ENCODE measurements at regions not wholly inside any gene's neighbourhood (a gene's known extent, or its start where the extent isn't known, plus 50 kb on each side); places are given as distances from the start of the nearest gene placed in this dataset.

- no peaks in the 10 kb centered on the region for H3K36me3 ChIP-seq
- DNase-seq, result no peak
- H3K9me3 ChIP-seq, result no peaks in the 10 kb centered on the region
- 73 to 89% methylated on average over 2 of the region's 2 CpGs for WGBS, 2 donors (ENCODE audit: low coverage in 1 of 2)
- no peaks in the 10 kb centered on the region for H3K4me1 ChIP-seq
- H3K27me3 ChIP-seq, result no peaks in the 10 kb centered on the region
- intact Hi-C loops (cut with DNase I; ENCODE audit: low total_unique reads), result no loop called here
- no peak overlapping the region for H3K4me3 ChIP-seq
- no peak for TF ChIP-seq POLR2A (IDR thresholded peaks at IDR 0.05)
- no peak for TF ChIP-seq EP300 (IDR thresholded peaks at IDR 0.05; ENCODE audit: low read depth)
- TF ChIP-seq POLR2AphosphoS5 (IDR thresholded peaks at IDR 0.05), result no peak
- TF ChIP-seq CTCF (IDR thresholded peaks at IDR 0.05), result no peak
- in situ Hi-C loops (cut with MboI; ENCODE audit: low pct_ligation_motif_present in 1 of 4, low pct_unique_long_range_greater_than_20kb in 1 of 4, low sequenced_read_pairs in 3 of 4), result no loop called here
- no peak overlapping the region for H3K27ac ChIP-seq
Observed at GRCh38 chr12:65689508-65689907, 134.8 kb upstream of the HMGA2 start.

DNA sequence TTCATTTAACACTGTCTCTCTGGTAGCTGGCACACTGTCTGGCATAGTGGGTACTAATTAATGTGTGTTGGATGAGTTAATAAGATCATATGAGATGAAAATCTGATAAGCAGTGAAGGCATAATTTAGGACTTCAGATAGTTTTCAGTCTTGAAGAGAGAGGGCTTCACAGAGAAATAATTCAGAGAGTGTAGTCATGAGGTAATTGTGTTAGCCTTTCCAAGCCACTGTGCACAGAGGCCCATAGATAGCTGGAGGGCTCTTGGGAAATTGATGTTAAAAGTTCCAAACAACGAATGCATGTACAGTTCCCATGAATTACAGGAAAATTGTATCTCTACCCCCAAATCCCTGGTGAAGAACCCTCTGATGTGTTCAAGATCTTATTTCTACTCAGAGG lies 133.8 kb upstream of the HMGA2 start:
- TF ChIP-seq POLR2A (IDR thresholded peaks at IDR 0.05) (no peak), EP300 (IDR thresholded peaks at IDR 0.05; ENCODE audit: low read depth) (no peak), CTCF (IDR thresholded peaks at IDR 0.05) (no peak)
- in situ Hi-C loops (cut with MboI; ENCODE audit: low pct_ligation_motif_present in 1 of 4, low pct_unique_long_range_greater_than_20kb in 1 of 4, low sequenced_read_pairs in 3 of 4) (no loop called here), intact Hi-C loops (cut with DNase I; ENCODE audit: low total_unique reads) (no loop called here)
- H3K4me3 ChIP-seq, result no peak overlapping the region
- no peak overlapping the region for H3K27ac ChIP-seq
- H3K27me3 ChIP-seq, result no peaks in the 10 kb centered on the region
- no peak for DNase-seq
- peaks cover 0 to 3% (median under 1%) of the 10 kb centered on the region in 4 donors for H3K4me1 ChIP-seq
- H3K36me3 ChIP-seq, result no peaks in the 10 kb centered on the region
- 45 to 86% methylated on average over 1 of the region's 1 CpG for WGBS, 2 donors (ENCODE audit: low coverage in 1 of 2)
- no peaks in the 10 kb centered on the region for H3K9me3 ChIP-seq

DNA sequence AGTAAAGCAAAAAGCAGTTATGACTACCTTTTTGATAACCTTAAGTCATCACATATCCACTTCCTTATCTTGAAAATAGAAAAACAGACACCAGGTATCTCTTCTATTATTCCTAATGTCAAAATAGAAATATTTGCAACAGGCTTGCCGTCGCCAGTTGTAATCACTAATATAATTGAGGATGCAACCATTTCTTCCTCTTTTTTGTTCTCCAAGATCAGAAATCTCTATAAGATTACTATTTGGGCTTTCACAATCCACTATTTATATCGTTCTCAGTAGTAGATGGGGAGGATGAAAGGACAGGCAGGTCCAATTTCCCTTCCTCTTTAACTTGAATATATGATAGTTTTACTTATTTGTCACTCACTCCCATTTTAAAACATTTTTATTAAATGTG lies 130.2 kb upstream of the HMGA2 start:
- Histone ChIP-seq H3K4me1 (peaks cover 0 to 9% (median 1%) of the 10 kb centered on the region in 4 donors), H3K4me3 (no peak overlapping the region), H3K27me3 (no peaks in the 10 kb centered on the region), H3K27ac (no peak overlapping the region), H3K36me3 (no peaks in the 10 kb centered on the region), H3K9me3 (no peaks in the 10 kb centered on the region)
- 63 to 70% methylated on average over 3 of the region's 3 CpGs for WGBS, 2 donors (ENCODE audit: low coverage in 1 of 2)
- TF ChIP-seq POLR2AphosphoS5 (IDR thresholded peaks at IDR 0.05) (no peak), EP300 (IDR thresholded peaks at IDR 0.05; ENCODE audit: low read depth) (no peak), CTCF (IDR thresholded peaks at IDR 0.05) (no peak), POLR2A (IDR thresholded peaks at IDR 0.05) (no peak)
- in situ Hi-C loops (cut with MboI; ENCODE audit: low pct_ligation_motif_present in 1 of 4, low pct_unique_long_range_greater_than_20kb in 1 of 4, low sequenced_read_pairs in 3 of 4) (no loop called here), intact Hi-C loops (cut with DNase I; ENCODE audit: low total_unique reads) (no loop called here)
- DNase-seq, result no peak

- WGBS, 2 donors (ENCODE audit: low coverage in 1 of 2), result 25 to 40% methylated on average over 4 of the region's 4 CpGs
- H3K27ac ChIP-seq, result no peak overlapping the region
- intact Hi-C loops (cut with DNase I; ENCODE audit: low total_unique reads) (no loop called here), in situ Hi-C loops (cut with MboI; ENCODE audit: low pct_ligation_motif_present in 1 of 4, low pct_unique_long_range_greater_than_20kb in 1 of 4, low sequenced_read_pairs in 3 of 4) (no loop called here)
- no peaks in the 10 kb centered on the region for H3K36me3 ChIP-seq
- H3K4me1 ChIP-seq, result peaks cover 0 to 9% (median 1%) of the 10 kb centered on the region in 4 donors
- no peaks in the 10 kb centered on the region for H3K9me3 ChIP-seq
- H3K27me3 ChIP-seq, result no peaks in the 10 kb centered on the region
- no peak for TF ChIP-seq POLR2AphosphoS5 (IDR thresholded peaks at IDR 0.05)
- no peak for TF ChIP-seq CTCF (IDR thresholded peaks at IDR 0.05)
- no peak for TF ChIP-seq POLR2A (IDR thresholded peaks at IDR 0.05)
- peak; percentile 27 for DNase-seq
- no peak overlapping the region for H3K4me3 ChIP-seq
Observed at GRCh38 chr12:65695113-65695865, 129.0 kb upstream of the HMGA2 start.

All from transverse colon (tissue), 4 donors.